ENCODE measurements at regions not wholly inside any gene's neighbourhood (a gene's known extent, or its start where the extent isn't known, plus 50 kb on each side); places are given as distances from the start of the nearest gene placed in this dataset.

Small RNA genes in the stretch of these regions (small RNA-seq; reads per million reads assigned to genes)
- 0 reads per million in 3 experiments for gene AC011611.1
- gene AC011611.6, result 0 reads per million in 3 experiments
- gene RF00156, result 0 to 0.03 (median 0) reads per million in 3 experiments
- 0 reads per million in 3 experiments for gene RN7SL734P

All from neural cell (in vitro differentiated cells).